HG03575 (cell line): ENCODE measurements at regions not wholly inside any gene's neighbourhood (a gene's known extent, or its start where the extent isn't known, plus 50 kb on each side); places are given as distances from the start of the nearest gene placed in this dataset.
A peak's percentile ranks its signal among the peaks of the same experiment; 100 is the strongest.

Source experiments
- ATAC-seq: cut with Tn5 transposase; IDR thresholded peaks from one replicate; pipeline ENCODE4 v1.9.1; 2021; ENCODE audit not compliant: unreplicated experiment, insufficient number of reproducible peaks, low FRiP score; ENCODE audit errors: extremely low read depth

GRCh38 chr6:113584767-113585166 is 272.4 kb upstream of the MARCKS start:
- ATAC-seq = no peak

- no peak for ATAC-seq
Observed at GRCh38 chr6:113585246-113585645, 271.9 kb upstream of the MARCKS start.

GRCh38 chr6:113586413-113587077 is 270.6 kb upstream of the MARCKS start:
- no peak for ATAC-seq

- no peak for ATAC-seq
Observed at GRCh38 chr6:113587078-113587699, 270.0 kb upstream of the MARCKS start.

GRCh38 chr6:113588646-113589045 is 268.5 kb upstream of the MARCKS start:
- no peak for ATAC-seq

- peak; percentile 56 for ATAC-seq
Observed at GRCh38 chr6:113591896-113592827, 265.0 kb upstream of the MARCKS start.

GRCh38 chr6:113594726-113595125 is 262.4 kb upstream of the MARCKS start:
- no peak for ATAC-seq

GRCh38 chr6:113595911-113596376 is 261.2 kb upstream of the MARCKS start:
- no peak for ATAC-seq

GRCh38 chr6:113596387-113597230 is 260.5 kb upstream of the MARCKS start:
- no peak for ATAC-seq

GRCh38 chr6:113597231-113597583 is 259.9 kb upstream of the MARCKS start:
- no peak for ATAC-seq

GRCh38 chr6:113598786-113599185 is 258.4 kb upstream of the MARCKS start:
- no peak for ATAC-seq

GRCh38 chr6:113599444-113599843 is 257.7 kb upstream of the MARCKS start:
- ATAC-seq = no peak

- ATAC-seq = no peak
Observed at GRCh38 chr6:113600551-113601339, 256.4 kb upstream of the MARCKS start.

- no peak for ATAC-seq
Observed at GRCh38 chr6:113607821-113608545, 249.2 kb upstream of the MARCKS start.

- no peak for ATAC-seq
Observed at GRCh38 chr6:113610377-113610988, 246.7 kb upstream of the MARCKS start.

- no peak for ATAC-seq
Observed at GRCh38 chr6:113616701-113617274, 240.4 kb upstream of the MARCKS start.

GRCh38 chr6:113619077-113619476 is 238.1 kb upstream of the MARCKS start:
- ATAC-seq = no peak
